ENCODE measurements at regions not wholly inside any gene's neighbourhood (a gene's known extent, or its start where the extent isn't known, plus 50 kb on each side); places are given as distances from the start of the nearest gene placed in this dataset.

GRCh38 chr3:11919390-11919789, 72.7 kb upstream of the TAMM41 start:
- TF ChIP-seq CTCF (IDR thresholded peaks at IDR 0.05; ENCODE audit: low read length), result no peak
- no peak for TF ChIP-seq EZH2 (IDR thresholded peaks at IDR 0.05; ENCODE audit: borderline replicate concordance, low read length)
